Left cardiac atrium (tissue), 4 donors: ENCODE measurements at regions not wholly inside any gene's neighbourhood (a gene's known extent, or its start where the extent isn't known, plus 50 kb on each side); places are given as distances from the start of the nearest gene placed in this dataset.
"Not testable (repeated sequence)": the region's sequence is repeated elsewhere in the genome, so short reads cannot be mapped to it uniquely, and the experiment has no call there.

Experiments used
- ATAC-seq, 2 donors: fragments of 200-7000 bp; cut with Tn5 transposase; one replicate each; pipeline ENCODE4 v1.9.1; 2020; ENCODE audit warnings: mild to moderate bottlenecking in 2 of 2, moderate library complexity in 2 of 2
- DNase-seq: peaks from one replicate; pipeline ENCODE4 v3.0.0-alpha.2; 2020
- intact Hi-C, 2 donors: fragments of 100-400 bp; cut with DNase I; formaldehyde crosslinking; loops; one replicate each; pipeline versions ENCODE4 v1.14.1 to v1.15.1; 2022 to 2023
- donor health status: DM: no; HTN: yes; CAD: no.
- donor health status: DM: no; HTN: yes; CAD: no; lungs with severe emphysema.
- donor health status: DM: yes; HTN: yes; CAD: no.
- donor health status: Dilated cardiomyopathy.

- ATAC-seq (no peak), DNase-seq (no peak)
- intact Hi-C loops = no loop called here
Observed at GRCh38 chr7:85285527-85285926, 98.7 kb upstream of the SEMA3D start.

DNA sequence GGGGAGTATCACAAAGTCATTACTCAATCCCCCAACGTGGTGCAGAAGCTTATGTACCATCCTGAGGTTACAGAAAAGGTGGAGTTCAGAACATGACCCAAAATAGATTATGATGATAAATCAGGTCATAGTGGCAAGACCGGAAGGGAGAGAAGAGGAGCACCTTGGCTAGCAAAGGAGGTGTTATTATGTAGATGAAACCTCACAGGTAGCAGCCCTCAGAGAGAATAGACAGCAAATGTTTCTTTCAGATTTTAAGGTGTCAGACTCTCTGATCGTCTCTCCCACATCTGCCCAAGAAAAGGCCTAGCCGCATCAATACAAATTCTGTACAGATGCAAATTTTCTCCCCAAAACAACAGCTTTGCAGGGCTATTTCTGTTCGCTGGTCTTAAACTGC, 88.3 kb upstream of the SEMA3D start:
- intact Hi-C loops = no loop called here
- ATAC-seq = no peak
- DNase-seq = no peak

DNA sequence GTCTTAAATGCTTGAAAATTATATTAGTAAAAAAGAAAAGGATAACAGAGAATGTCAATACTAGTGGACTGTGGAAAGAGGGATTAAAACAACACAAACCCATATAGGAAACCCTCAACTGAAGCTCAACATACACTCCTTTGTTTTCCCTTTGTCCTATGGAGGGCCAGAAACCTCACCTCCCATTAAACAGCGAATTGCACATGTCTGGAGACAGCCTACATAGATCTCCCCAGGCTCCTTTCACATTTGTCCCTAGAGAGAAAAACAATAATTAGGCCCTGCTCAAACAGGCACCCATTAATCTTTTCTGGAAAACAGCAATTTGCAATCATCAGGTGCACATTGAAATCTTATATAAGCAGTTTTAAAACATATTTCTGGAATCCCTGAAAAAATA, 87.6 kb upstream of the SEMA3D start:
- DNase-seq (no peak), ATAC-seq (no peak)
- intact Hi-C loops = no loop called here

- no peak for DNase-seq
- ATAC-seq = no peak
- intact Hi-C loops = no loop called here
Observed at GRCh38 chr7:85262891-85263290, 76.0 kb upstream of the SEMA3D start.

DNA sequence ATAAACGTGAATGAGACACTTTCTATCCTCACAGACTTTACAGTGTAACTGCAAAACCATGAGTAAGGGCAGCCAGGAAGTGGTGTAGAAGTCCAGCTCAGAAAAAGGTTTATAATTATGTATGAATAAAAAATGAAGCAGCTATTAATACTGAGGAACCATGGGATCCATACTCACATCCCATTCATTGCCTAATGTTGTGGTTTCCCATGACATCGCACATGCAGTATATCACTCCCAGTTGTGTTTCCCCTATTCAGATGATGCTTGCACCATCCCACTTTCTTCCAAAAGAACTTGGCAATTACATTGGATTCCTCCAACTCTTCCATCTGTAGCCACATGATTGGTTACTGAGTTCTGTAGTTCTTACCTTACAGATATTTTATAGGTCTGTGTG, 74.5 kb upstream of the SEMA3D start:
- intact Hi-C loops = no loop called here
- DNase-seq (no peak), ATAC-seq (no peak)

- DNase-seq, ATAC-seq, intact Hi-C loops: not testable (repeated sequence)
Observed at GRCh38 chr7:85249787-85250186, 62.9 kb upstream of the SEMA3D start.

GRCh38 chr7:85239109-85239508, 52.3 kb upstream of the SEMA3D start:
- ATAC-seq (no peak), DNase-seq (no peak)
- intact Hi-C loops = no loop called here

- DNase-seq (no peak), ATAC-seq (no peak)
- intact Hi-C loops = no loop called here
Observed at GRCh38 chr7:85237721-85238120, 50.9 kb upstream of the SEMA3D start.
